Inferior parietal cortex (tissue), 1 donor: ENCODE measurements at regions not wholly inside any gene's neighbourhood (a gene's known extent, or its start where the extent isn't known, plus 50 kb on each side); places are given as distances from the start of the nearest gene placed in this dataset.
"Not testable (repeated sequence)": the region's sequence is repeated elsewhere in the genome, so short reads cannot be mapped to it uniquely, and the experiment has no call there.

Source experiments
- DNase-seq: peaks from one replicate; pipeline ENCODE4 v3.0.0-alpha.2; 2016; ENCODE audit errors: extremely low spot score

DNA sequence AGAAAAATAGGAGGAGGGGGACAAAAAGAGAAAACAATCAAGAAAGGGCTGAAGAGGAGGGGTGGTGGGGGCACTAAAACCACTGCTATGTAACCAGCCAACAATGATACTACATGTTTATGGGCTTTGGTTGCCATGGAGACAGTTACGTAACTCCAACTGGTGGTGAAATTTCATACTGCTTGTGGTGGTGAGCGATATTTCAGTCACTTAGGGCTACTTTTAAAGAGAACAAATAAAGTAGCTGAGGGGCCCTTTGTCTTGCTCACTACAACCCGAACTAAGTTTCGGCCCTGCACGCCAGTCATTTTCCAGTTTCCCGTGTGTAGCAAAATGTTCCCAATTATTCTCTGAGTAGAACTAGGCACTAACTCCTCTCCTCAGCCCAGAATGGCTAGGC, 275.2 kb upstream of the EDA2R start:
- no peak for DNase-seq

DNA sequence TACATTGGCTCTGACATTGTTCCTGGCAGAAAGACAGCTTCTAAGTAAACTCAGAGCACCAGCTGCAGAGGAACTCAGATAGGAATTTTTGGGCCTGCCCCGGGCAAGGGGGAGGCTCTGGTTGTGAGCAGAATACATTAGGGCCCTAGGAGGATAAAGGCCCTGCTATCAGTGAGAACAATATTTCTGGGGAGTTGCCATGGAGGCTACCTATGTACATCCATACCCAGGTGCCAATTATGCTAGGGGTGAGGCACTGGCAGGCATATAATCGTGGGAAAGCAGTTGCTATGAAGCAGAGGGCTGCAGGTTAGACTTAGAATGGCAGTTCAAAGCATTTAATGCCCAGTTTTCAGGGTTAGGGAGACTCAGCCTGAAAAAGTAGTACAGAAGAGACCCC, 273.5 kb upstream of the EDA2R start:
- DNase-seq, result no peak

DNA sequence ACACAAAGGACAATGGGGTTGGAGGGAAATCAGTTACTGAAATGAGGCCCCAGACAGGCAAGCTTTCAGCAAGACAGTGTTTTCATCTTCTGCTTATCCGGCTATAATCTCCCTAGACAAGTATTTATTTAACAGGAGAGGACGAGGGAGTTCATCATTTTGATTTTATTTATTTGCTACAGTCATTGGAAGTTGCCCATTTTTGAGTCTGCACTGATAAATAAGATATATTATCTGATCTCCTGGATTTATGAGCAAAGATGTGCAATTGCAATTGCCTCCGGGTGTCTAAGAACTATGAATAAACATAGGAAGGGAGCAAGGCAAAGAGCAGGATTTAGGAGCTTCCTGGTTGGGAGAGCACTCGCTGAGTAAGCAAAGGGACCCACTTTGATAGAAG, 263.2 kb upstream of the EDA2R start:
- no peak for DNase-seq

DNA sequence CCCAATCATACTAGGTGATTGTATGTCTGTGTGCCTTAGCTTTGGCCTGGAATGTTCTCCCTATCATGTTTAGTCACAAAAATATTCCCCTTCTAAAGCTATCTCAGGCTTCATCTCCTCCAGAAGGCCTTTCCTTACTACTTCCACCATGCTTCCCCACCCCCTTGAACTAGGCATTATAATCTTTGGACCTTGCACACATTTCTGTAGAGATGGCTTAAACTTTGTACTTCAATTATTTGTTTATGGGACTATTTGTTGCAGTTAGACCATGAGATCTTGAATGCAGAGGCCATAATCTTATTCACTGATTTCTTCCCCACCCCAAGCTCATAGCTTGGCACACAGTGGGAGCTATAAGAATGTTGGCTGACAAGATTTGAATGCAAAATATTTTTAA, 262.0 kb upstream of the EDA2R start:
- no peak for DNase-seq

DNA sequence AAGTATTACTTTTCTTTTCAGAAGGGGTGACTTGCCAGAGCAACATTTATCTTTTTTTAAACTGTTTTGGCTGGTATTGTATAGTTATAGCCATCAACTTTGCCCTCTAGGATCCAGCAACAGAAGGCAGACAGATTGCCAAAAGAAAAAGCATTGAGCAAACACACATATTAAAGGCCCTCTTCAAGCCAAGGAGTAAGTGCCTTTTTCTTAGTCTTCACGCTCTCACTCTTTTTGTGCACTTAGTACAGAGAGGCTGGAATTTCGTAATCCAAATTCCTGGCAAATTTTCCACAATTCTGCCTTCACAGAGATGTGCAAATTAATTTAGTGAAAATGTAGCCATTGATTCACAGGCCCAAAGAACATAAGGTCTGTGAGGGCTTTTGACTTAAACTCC, 253.1 kb upstream of the EDA2R start:
- no peak for DNase-seq

DNA sequence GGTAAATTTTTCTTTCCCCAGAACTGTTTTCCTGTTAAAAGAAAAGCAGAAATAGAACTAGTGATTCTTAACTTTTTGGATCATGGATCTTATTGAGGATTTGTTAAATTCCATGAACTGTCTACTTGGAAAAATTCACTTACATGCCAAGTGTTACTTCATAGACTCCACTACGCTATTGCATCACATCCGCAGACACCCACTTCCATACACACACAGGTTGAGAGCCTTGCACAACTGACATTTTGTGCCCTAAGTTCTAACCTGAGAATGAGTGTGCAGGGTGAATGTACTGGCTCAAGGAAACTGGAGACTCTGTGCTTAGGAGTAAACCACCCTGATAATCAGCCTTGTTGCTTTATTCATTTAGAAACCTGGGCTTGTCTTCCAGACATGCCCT, 250.5 kb upstream of the EDA2R start:
- DNase-seq, result no peak

DNA sequence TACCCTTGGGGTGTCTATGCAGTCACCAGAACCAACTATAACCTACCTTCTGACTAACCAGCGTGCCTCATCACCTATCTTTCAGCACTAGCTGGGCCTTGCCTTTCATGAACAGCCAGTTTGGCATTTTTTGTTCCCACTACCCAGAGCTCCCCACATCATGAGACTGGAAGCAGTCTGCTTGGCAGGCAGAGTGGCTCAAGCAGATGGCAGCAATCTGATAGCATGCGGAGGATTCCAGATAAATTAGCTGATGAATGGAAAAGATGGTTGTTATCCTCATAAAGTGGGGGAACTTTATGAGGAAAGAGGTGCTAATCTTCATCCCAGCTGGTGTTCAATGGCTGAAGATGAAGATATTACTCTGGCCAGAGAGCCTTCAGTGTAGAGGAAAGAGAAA, 243.2 kb upstream of the EDA2R start:
- no peak for DNase-seq

DNA sequence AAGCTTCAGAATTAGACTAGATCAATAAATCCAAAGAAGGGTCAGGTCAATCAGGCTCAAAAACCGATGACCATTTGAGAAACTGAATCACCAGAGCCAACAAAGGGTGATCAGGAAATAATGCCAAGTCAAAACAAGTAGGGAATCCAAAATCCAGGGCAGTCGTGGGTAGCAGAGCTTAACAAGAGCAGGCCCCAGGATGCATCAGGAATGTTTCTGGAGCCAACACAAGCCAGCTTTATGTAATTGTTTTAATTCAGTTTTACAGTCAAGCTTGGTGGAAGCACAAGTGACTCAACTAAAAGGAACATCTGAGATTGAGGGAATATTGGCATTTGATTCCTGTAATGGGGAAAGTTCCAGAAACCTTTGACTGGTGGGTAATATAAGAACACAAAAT, 237.9 kb upstream of the EDA2R start:
- DNase-seq, result no peak

DNA sequence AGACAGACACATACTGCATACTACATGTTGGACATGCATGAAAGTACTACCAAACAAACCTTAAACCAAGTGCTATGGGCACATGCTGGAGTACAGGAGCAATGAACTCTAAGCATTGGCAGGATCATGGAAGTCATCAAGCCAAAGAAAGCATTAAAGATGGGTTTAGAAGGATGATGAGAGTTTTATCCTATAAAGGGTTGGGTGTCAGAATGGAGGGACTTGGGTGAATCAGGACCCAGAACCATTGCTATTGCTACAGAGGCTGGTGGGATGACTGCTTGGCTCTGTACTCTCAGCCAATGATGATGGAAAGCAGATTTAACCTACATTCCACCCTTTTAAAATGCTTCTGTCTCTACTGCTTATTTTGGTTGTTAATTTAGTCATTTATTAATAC, 233.9 kb upstream of the EDA2R start:
- DNase-seq, result no peak

DNA sequence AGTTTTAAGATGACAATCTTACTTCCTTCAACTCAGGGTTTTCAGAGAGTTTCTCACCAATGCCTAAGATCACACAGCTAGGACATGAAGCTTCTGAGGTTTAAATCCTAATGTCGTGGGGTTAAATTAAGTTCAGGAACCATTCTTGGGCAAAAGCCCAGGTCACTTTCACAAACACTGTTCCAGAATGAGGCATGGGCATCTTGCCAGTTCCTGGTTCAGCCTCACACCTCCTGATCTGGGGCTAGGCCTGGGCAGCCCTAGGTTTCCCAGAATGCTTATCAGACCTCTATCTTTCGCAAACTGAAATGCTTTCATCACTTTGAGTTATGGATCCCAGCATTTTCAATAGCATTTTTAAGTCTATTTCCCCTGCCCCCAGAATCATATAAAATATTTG, 224.8 kb upstream of the EDA2R start:
- DNase-seq, result no peak

DNA sequence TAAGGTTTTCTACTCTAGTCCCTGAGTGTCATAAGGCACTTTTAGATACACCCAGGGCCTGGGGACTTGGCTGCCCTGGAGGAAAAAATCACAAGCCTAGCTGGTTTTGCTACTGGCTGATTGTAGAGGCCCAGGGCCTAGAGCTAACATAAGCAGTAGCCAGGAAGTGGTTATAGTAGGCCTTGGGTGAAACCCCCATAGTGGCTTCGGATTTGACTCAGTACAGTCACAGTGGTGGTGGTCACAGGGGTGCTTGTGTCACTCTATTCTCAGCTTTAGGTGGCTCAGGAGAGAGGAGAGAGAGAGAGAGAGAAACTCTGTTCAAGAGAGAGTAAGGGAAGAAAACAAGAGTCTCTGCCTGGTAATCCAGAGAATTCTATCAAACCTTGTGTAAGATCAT, 194.5 kb upstream of the EDA2R start:
- no peak for DNase-seq

DNA sequence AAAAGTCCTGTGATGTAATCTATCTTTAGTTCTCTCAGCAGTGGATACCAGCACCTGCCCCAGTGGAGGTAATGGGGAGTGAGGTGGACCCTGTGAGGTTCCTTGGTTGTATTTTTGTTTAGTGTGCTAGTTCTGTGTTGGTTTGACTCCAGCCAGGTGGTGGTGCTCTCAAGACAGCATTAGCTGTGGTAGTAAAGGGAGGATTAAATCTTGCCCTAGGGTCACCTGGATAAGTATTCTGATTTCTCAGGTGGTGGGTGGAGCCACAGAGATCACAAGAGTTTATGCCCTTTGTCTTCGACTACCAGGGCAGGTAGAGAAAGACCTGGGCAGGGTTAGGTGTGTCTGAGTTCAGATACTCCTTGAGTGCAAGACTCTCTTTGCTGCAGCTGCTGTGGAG, 176.3 kb upstream of the EDA2R start:
- no peak for DNase-seq

DNA sequence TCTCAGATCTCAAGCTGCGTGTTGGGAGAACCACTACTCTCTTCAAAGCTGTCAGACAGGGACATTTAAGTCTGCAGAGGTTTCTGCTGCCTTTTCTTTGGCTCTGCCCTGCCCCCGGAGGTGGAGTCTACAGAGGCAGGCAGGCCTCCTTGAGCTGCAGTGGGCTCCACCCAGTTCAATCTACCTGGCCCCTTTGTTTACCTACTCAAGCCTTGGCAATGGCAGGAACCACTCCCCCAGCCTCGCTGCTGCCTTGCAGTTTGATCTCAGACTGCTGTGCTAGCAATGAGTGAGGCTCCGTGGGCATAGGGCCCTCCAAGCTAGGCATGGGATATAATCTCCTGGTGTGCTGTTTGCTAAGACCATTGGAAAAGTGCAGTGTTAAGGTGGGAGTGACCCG, 155.6 kb upstream of the EDA2R start:
- not testable (repeated sequence) for DNase-seq

DNA sequence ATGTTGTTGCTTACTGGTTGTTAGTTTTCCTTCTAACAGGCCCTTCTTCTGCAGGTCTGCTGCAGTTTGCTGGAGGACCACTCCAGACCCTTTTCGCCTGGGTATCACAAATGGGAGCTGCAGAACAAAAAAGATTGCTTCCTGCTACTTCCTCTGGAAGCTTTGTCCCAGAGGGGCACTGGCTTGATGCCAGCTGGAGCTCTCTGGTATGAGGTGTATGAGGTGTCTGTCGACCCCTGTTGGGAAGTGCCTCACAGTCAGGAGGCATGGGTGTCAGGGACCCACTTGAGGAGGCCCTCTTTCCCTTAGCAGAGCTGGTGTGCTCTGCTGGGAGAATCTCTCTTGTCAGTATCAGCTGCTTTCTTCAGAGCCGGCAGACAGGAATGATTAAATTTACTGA, 127.4 kb upstream of the EDA2R start:
- no peak for DNase-seq

DNA sequence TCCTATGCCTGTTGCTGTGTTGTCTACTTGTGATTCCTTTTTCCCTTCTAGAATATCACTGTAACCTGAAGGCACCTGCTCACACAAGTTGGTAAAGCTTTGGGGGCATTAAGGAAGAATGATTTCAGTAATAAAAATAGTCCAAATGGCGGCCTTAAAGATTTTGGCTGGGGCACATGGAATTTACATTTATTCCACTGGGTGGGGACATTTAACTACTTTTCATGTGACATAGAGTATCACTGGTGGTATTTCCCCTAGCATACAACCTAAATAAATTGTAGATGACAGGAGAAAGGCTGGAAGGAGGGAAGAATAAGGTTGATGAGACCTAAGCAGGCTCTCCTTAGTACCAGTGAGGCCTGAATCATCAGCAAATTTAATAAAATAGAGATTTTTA, 121.8 kb upstream of the EDA2R start:
- no peak for DNase-seq

DNA sequence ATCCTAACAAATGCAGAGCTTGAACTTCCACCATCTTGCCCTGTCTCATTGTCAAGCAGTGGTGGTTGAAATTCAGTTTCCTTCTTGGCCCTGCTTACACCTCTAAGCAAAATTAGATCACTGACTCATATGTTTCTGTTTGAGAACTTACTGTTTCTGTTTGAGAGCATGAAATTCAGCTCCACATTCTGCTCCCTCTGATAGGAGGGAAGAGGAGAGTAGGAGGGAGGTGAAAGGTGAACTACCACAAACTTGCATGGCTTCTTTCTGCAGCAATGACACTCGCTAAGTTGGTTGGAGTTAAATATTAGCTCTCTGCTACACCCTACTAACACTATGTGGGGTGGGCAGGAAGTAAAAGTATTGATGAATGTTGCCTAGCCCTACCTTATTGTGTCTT, 117.8 kb upstream of the EDA2R start:
- DNase-seq, result no peak

DNA sequence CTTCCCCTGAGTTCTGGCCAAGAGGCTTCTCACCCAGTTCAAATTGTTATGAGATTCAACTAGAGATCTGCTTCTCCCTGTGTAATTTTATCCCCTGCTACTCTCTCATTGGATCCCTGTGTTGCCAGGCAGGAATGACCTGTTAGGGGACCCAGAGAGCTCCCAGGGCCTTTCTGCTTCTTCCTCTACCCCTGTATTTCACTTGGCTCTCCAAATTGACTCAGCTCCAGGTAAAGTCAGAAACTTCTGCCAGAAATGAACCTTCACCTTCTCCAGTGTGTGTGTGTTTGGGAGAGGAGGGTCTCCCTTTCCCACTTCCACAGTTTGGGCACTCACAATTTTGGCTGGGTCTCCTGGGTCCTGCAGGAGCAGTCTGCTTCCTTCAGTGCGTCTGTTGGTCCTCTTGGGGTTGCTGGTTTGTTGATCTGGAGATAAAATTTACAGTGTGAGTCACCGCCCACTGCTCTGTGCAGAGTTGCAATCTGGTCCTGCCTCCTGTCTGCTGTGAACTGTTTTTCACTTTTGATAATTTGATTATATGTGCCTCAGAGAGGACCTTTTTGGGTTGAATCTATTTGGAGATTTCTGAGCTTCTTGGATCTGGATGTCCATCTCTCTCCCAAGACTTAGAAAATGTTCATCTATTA, 112.4 kb upstream of the EDA2R start:
- DNase-seq, result no peak

DNA sequence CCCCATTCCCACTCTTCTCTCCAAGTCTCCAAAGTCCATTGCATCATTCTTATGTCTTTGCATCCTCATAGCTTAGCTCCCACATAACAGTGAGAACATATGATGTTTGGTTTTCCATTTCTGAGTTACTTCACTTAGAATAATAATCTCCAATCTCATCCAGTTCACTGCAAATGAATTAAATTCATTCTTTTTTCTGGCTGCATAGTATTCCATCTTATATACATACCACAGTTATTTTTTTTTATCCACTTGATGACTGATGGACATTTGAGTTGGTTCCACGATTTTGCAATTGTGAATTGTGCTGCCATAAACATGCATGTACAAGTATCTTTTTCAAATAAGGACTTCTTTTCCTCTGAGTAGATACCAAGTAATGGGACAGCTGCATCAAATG, 105.6 kb upstream of the EDA2R start:
- DNase-seq, result not testable (repeated sequence)

DNA sequence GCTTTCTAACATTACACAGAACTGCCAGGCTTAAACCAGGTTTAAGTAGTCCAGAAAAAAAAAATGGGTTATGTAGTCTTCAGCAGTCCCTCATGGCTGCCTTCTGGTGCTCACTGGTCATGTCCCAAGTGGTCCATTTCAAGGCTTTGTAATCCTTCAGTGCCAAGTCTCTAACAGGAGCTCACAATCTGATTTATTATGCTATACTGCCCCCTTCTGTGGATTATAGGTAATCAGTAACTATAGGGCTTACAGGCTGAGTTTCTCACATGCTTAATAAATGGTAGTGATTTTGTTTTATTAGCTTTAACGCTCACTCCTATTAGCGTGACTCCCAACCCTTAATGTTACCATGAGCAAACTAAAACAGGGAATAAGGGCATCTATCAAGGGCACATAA, 92.5 kb upstream of the EDA2R start:
- DNase-seq, result peak; percentile 57

DNA sequence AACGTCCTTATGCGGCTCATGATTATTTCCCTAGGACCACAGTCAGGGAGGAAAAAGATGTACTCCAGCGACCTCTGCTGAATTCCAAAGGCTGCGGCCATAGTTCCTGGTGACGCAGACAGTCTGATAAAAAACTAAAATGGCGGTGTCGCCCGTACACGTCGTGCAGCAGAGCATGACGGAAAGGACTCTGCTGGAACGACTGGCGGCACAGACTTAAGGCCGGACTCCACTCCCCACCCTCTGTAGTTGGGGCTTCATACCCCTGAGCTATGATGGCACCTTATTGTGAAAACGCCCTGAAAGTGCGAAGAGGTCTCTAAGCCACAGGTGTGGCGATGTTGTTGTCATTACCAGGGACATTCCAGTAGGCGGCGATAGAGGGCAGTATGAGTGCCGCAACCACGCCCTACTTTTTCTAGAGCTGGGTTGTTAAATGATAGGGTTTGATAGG, 90.0 kb upstream of the EDA2R start:
- DNase-seq, result peak; percentile 66

DNA sequence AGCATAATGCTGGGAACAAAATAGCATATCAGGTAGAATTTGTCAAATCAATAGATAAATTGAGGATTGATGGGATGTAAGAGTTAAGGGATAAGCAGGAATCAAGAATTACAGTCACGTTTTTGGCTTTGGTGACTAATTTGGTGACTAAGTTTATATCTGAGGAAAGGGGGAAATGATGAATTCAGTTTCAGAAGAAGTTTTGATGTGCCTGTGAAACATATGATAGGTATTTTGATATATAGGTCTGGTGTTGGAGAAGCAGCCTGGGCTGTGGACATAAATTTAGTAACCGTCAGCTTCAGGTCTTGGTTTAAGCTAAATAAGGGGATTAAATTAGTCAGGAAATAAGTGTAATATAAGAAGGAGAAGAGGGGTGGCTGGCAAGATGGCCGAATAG, 79.0 kb upstream of the EDA2R start:
- DNase-seq, result no peak

DNA sequence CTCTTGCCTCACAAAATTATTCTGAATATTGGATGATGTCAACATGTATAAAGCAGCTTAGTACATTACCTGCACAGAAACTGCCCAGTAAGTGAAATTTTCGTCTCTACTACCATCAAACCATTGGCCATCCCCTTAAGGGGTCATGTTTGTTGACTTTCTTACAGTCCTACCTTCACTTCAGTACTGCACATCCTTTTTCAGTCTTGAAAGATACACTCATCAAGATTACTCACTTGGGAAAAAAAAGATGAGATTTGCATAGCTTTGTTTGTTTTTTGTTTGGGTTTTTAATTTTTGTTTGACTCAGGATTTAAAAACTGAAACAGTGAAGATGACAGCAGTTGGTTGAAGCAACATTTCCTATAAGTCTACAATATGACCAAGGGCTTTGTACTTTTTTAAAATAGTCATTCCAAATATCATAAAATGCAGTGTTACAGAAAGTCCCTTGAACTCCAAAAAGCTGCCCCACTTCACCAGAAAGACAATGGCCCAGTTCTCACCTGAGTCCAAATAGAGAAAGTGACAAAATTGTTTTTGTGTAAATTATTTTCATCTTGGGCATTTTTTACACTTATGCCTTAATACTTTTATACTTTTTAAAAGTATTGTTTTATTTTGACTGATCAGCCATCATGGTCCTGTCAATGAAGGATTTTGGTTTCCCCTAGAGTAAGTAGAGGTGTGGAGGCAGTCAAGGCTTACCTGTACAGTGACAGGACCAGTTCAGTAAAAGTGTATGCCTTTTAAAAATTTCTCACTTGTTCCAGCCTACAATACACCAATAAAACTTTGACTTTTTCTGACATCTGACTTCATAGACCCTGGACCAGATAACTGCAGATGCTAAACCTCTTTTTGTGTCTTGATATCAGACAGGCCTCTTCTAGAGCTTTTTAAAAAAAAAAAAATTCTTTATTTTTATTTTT, 59.7 kb upstream of the EDA2R start:
- no peak for DNase-seq

DNA sequence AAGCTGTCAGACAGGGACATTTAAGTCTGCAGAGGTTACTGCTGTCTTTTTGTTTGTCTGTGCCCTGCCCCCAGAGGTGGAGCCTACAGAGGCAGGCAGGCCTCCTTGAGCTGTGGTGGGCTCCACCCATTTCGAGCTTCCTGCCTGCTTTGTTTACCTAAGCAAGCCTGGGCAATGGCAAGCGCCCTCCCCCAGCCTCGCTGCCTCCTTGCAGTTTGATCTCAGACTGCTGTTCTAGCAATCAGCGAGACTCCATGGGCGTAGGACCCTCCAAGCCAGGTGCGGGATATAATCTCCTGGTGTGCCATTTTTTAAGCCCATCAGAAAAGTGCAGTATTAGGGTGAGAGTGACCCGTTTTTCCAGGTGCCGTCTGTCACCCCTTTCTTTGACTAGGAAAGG, 53.6 kb upstream of the EDA2R start:
- not testable (repeated sequence) for DNase-seq
